ENCODE measurements at regions not wholly inside any gene's neighbourhood (a gene's known extent, or its start where the extent isn't known, plus 50 kb on each side); places are given as distances from the start of the nearest gene placed in this dataset.
"Not testable (repeated sequence)": the region's sequence is repeated elsewhere in the genome, so short reads cannot be mapped to it uniquely, and the experiment has no call there.

DNA sequence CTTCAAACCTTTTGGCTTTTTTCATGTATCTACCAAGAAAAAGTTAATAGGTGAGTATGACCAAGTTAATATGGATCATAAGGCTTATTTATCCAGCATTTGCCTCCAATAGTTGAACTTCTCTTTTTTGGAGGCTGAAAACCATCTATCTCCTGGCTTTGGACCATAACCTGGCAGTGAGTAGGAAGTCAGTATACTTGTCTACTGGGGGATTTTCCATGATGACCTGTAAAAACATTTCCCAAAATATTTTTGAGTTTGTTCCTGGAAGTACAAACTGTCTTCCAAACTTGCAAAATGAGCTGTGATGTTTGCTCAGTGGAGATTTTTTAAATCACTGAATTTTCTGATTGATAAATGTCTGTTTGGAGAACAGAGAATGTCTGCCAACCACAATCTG is 349.9 kb downstream of the FAM47B start:
- no peaks in the 10 kb centered on the region for H3K4me1 ChIP-seq (ENCODE audit: control insufficient read depth in 1 of 2, insufficient read depth in 2 of 2, low read length in 2 of 2)
- H3K27me3 ChIP-seq (ENCODE audit: control insufficient read depth in 1 of 2, insufficient read depth in 2 of 2, low read length in 1 of 2): no peaks in the 10 kb centered on the region
- no peak overlapping the region for H3K27ac ChIP-seq (ENCODE audit: low read depth in 1 of 2, low read length in 2 of 2)
- H3K9me3 ChIP-seq (ENCODE audit: control insufficient read depth, low read length): no peaks in the 10 kb centered on the region
- DNase-seq (no peak), ATAC-seq (ENCODE audit: low FRiP score) (no peak)
- intact Hi-C loops (cut with DNase I): no loop called here
- H3K4me3 ChIP-seq (ENCODE audit: low read length in 2 of 2): no peak overlapping the region
- H3K36me3 ChIP-seq (ENCODE audit: control insufficient read depth in 1 of 2, insufficient read depth in 2 of 2, low read length in 1 of 2): no peaks in the 10 kb centered on the region

DNA sequence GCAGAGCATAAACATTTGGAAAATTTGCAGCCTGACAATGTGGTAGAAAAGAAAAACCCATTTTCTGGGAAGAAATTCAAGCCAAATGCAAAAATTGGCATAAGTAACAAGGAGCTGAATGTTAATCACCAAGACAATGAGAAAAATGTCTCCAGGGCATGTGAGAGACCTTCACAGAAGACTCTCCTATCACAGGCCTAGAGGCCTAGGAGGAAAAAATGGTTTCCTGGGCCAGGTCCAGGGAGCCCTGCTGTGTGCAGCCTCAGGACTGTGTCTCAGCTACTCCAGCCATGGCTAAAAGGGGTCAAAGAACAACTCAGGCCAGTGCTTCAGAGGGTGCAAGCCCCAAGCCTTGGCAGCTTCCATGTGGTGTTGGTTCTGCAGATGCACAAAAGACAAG is 362.4 kb downstream of the FAM47B start:
- H3K9me3 ChIP-seq (ENCODE audit: control insufficient read depth, low read length); H3K4me3 ChIP-seq (ENCODE audit: low read length in 2 of 2); H3K4me1 ChIP-seq (ENCODE audit: control insufficient read depth in 1 of 2, insufficient read depth in 2 of 2, low read length in 2 of 2); DNase-seq; H3K27ac ChIP-seq (ENCODE audit: low read depth in 1 of 2, low read length in 2 of 2); intact Hi-C loops (cut with DNase I); H3K36me3 ChIP-seq (ENCODE audit: control insufficient read depth in 1 of 2, insufficient read depth in 2 of 2, low read length in 1 of 2); H3K27me3 ChIP-seq (ENCODE audit: control insufficient read depth in 1 of 2, insufficient read depth in 2 of 2, low read length in 1 of 2); ATAC-seq (ENCODE audit: low FRiP score): not testable (repeated sequence)

DNA sequence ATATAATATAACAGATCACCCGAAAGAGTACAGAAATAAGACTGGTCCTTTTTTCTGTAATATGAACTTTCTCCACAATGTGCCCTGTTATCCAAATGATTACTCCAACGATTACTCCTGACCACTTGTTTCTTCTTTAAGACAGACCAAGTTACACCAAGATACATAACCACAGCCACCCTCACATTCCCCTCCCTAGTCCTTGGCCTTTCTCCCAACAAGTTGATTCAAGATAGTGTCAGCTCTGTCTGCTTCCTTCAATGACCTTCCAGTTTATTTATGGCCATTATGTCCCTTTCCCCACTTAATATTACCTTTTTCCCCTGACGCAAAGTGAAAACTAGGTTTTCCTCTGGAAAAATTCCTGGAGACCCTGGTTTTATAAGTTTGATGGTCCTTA is 397.2 kb downstream of the FAM47B start:
- H3K27ac ChIP-seq (ENCODE audit: low read depth in 1 of 2, low read length in 2 of 2): no peak overlapping the region
- WGBS, 2 donors: 70 to 81% methylated on average over 3 of the region's 3 CpGs
- H3K4me3 ChIP-seq (ENCODE audit: low read length in 2 of 2): no peak overlapping the region
- ATAC-seq (ENCODE audit: low FRiP score): no peak
- no peaks in the 10 kb centered on the region for H3K4me1 ChIP-seq (ENCODE audit: control insufficient read depth in 1 of 2, insufficient read depth in 2 of 2, low read length in 2 of 2)
- DNase-seq: no peak
- H3K27me3 ChIP-seq (ENCODE audit: control insufficient read depth in 1 of 2, insufficient read depth in 2 of 2, low read length in 1 of 2): no peaks in the 10 kb centered on the region
- no peaks in the 10 kb centered on the region for H3K9me3 ChIP-seq (ENCODE audit: control insufficient read depth, low read length)
- intact Hi-C loops (cut with DNase I): no loop called here
- no peaks in the 10 kb centered on the region for H3K36me3 ChIP-seq (ENCODE audit: control insufficient read depth in 1 of 2, insufficient read depth in 2 of 2, low read length in 1 of 2)

DNA sequence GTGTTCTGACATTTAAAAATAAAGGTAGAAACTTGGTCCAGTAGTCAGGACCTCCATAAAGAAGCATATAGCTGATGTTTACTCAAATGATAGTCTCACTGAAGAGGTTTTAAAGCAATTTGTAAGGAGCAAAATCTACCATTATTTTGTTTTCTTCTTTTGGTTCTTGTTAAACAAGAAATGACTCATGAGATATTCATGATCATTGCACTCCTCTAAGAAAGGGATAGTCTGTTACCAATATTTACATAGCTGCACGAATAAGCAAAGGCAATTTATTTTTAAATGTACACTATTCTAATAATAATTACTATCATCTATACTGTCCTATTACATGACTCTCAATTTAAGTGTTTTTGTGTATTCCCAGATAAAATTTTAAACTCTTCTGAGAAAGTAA is 397.9 kb downstream of the FAM47B start:
- H3K9me3 ChIP-seq (ENCODE audit: control insufficient read depth, low read length): no peaks in the 10 kb centered on the region
- no peak for ATAC-seq (ENCODE audit: low FRiP score)
- no peaks in the 10 kb centered on the region for H3K27me3 ChIP-seq (ENCODE audit: control insufficient read depth in 1 of 2, insufficient read depth in 2 of 2, low read length in 1 of 2)
- H3K4me3 ChIP-seq (ENCODE audit: low read length in 2 of 2): no peak overlapping the region
- intact Hi-C loops (cut with DNase I): no loop called here
- WGBS, 2 donors: 30 to 44% methylated on average over 1 of the region's 1 CpG
- H3K27ac ChIP-seq (ENCODE audit: low read depth in 1 of 2, low read length in 2 of 2): no peak overlapping the region
- H3K4me1 ChIP-seq (ENCODE audit: control insufficient read depth in 1 of 2, insufficient read depth in 2 of 2, low read length in 2 of 2): no peaks in the 10 kb centered on the region
- DNase-seq: no peak
- no peaks in the 10 kb centered on the region for H3K36me3 ChIP-seq (ENCODE audit: control insufficient read depth in 1 of 2, insufficient read depth in 2 of 2, low read length in 1 of 2)

DNA sequence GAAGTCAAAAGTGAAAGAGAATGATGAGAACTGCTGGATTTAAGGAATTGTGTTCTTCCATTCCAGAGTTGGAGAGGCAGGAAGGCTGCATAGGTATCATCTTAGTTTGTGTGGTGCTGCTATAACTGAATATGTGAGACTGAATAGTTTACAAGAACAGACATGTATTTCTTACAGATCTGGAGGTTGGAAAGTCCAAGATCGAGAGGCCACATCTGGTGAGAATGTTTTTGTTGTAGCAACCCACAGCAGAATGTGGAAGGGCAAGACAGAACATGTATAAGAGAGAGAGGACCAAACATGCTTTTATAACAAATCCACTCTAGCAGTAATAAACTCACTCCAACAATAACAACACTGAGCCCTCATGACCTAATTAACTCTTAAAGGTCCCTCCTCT is 408.6 kb downstream of the FAM47B start:
- Histone ChIP-seq H3K9me3 (ENCODE audit: control insufficient read depth, low read length) (no peaks in the 10 kb centered on the region), H3K27ac (ENCODE audit: low read depth in 1 of 2, low read length in 2 of 2) (no peak overlapping the region), H3K27me3 (ENCODE audit: control insufficient read depth in 1 of 2, insufficient read depth in 2 of 2, low read length in 1 of 2) (no peaks in the 10 kb centered on the region), H3K4me1 (ENCODE audit: control insufficient read depth in 1 of 2, insufficient read depth in 2 of 2, low read length in 2 of 2) (no peaks in the 10 kb centered on the region), H3K36me3 (ENCODE audit: control insufficient read depth in 1 of 2, insufficient read depth in 2 of 2, low read length in 1 of 2) (no peaks in the 10 kb centered on the region), H3K4me3 (ENCODE audit: low read length in 2 of 2) (no peak overlapping the region)
- ATAC-seq (ENCODE audit: low FRiP score): no peak
- intact Hi-C loops (cut with DNase I): no loop called here
- no peak for DNase-seq
- WGBS, 2 donors: 0 to 21% methylated on average over 1 of the region's 1 CpG

DNA sequence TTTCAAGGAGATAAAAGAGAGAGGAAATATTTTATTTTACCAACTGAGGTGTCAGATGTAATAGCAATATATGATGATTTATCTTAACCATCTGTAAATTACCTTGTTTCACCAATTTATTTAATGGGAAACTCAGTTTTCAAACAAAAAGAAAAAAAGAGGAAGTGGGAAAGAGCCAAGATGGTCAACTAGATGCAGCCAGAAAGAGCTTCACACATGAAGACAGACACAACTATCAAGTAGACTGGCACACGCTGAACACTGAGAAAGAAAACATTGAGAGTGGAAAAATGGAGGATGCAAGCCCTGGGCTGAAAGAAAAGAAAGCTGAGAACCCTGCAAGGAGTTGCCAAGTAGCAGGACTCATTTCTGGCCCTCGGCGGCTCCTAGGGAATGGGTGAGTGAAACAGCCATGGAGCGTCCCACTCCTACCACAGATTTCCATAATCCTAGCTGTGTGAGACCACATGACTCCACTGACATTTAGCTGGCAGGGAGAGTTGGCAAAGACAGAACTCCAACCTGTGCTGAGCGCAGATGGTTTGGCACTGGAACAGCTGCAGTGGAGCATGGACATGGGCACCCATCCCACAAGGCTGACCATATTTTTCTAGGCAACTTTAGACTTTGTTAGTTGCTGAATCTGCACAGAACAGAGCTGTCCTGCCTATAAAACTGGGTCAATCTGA is 409.3 kb downstream of the FAM47B start:
- ATAC-seq (ENCODE audit: low FRiP score) (no peak), DNase-seq (no peak)
- 7 to 39% methylated on average over 5 of the region's 5 CpGs for WGBS, 2 donors
- intact Hi-C loops (cut with DNase I): no loop called here
- Histone ChIP-seq H3K36me3 (ENCODE audit: control insufficient read depth in 1 of 2, insufficient read depth in 2 of 2, low read length in 1 of 2) (no peaks in the 10 kb centered on the region), H3K27ac (ENCODE audit: low read depth in 1 of 2, low read length in 2 of 2) (no peak overlapping the region), H3K9me3 (ENCODE audit: control insufficient read depth, low read length) (no peaks in the 10 kb centered on the region), H3K27me3 (ENCODE audit: control insufficient read depth in 1 of 2, insufficient read depth in 2 of 2, low read length in 1 of 2) (no peaks in the 10 kb centered on the region), H3K4me3 (ENCODE audit: low read length in 2 of 2) (no peak overlapping the region), H3K4me1 (ENCODE audit: control insufficient read depth in 1 of 2, insufficient read depth in 2 of 2, low read length in 2 of 2) (no peaks in the 10 kb centered on the region)

DNA sequence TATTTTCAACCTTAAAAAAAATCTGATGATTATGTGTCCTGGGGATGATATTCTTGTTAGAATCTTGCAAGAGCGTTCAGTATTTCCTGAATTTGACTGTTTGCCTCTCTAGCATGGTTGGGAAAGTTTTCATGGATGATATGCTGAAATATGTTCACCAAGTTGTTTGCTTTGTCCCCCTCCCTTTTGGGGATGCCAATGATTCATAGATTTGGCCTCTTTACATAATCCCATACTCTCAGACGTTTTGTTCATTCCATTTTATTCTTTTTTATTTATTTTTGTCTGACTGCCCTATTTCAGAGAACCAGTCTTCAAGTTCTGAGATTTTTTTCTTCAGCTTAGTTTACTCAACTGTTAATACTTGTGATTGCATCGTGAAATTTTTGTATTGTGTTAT is 415.1 kb downstream of the FAM47B start:
- Histone ChIP-seq H3K9me3 (ENCODE audit: control insufficient read depth, low read length) (no peaks in the 10 kb centered on the region), H3K27me3 (ENCODE audit: control insufficient read depth in 1 of 2, insufficient read depth in 2 of 2, low read length in 1 of 2) (no peaks in the 10 kb centered on the region), H3K27ac (ENCODE audit: low read depth in 1 of 2, low read length in 2 of 2) (no peak overlapping the region), H3K4me1 (ENCODE audit: control insufficient read depth in 1 of 2, insufficient read depth in 2 of 2, low read length in 2 of 2) (no peaks in the 10 kb centered on the region), H3K4me3 (ENCODE audit: low read length in 2 of 2) (no peak overlapping the region), H3K36me3 (ENCODE audit: control insufficient read depth in 1 of 2, insufficient read depth in 2 of 2, low read length in 1 of 2) (no peaks in the 10 kb centered on the region)
- WGBS, 2 donors: 24 to 27% methylated on average over 3 of the region's 3 CpGs
- DNase-seq (no peak), ATAC-seq (ENCODE audit: low FRiP score) (no peak)
- intact Hi-C loops (cut with DNase I): no loop called here

DNA sequence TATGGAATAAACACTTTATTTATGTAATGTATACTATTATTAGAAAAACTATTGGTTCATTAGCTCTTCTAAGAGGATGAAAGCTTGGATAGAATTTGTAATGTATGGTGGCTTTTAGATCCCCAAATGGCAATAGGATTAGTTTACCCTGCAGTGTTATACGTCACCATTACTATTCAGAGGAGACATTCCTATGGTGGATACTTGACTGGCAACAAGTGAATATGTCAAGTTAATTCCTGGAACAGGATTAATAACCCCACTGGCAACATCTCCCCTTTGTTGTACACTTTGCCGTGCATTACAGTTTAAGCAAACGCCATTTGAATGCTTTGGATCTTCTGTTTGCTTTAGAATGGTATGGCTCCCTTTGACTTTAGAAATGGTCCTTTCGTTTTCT is 420.3 kb downstream of the FAM47B start:
- DNase-seq: no peak
- H3K36me3 ChIP-seq (ENCODE audit: control insufficient read depth in 1 of 2, insufficient read depth in 2 of 2, low read length in 1 of 2): no peaks in the 10 kb centered on the region
- no peak overlapping the region for H3K27ac ChIP-seq (ENCODE audit: low read depth in 1 of 2, low read length in 2 of 2)
- H3K9me3 ChIP-seq (ENCODE audit: control insufficient read depth, low read length): no peaks in the 10 kb centered on the region
- no peaks in the 10 kb centered on the region for H3K27me3 ChIP-seq (ENCODE audit: control insufficient read depth in 1 of 2, insufficient read depth in 2 of 2, low read length in 1 of 2)
- H3K4me1 ChIP-seq (ENCODE audit: control insufficient read depth in 1 of 2, insufficient read depth in 2 of 2, low read length in 2 of 2): no peaks in the 10 kb centered on the region
- intact Hi-C loops (cut with DNase I): no loop called here
- WGBS, 2 donors: 83 to 95% methylated on average over 4 of the region's 4 CpGs
- H3K4me3 ChIP-seq (ENCODE audit: low read length in 2 of 2): no peak overlapping the region
- ATAC-seq (ENCODE audit: low FRiP score): no peak

DNA sequence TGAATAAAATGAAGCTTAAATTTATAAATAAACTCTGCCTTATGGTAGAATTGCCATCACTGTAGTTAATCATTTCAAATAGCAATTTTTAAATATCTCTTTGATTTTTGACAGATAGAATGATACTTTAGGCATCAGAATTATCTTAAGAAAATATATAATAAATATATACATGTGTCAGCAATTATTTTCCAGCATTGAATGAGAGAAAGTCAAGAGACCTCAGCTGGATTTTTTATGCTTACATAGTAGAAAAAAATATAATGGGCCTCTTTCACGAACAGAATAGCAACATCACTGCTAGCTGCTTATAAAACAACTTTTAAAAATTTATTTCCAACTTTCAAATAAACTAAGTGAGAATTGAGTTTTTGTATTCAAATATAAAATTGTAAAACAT is 424.0 kb upstream of the MAGEB16 start:
- Histone ChIP-seq H3K27ac (ENCODE audit: low read depth in 1 of 2, low read length in 2 of 2) (no peak overlapping the region), H3K36me3 (ENCODE audit: control insufficient read depth in 1 of 2, insufficient read depth in 2 of 2, low read length in 1 of 2) (no peaks in the 10 kb centered on the region), H3K27me3 (ENCODE audit: control insufficient read depth in 1 of 2, insufficient read depth in 2 of 2, low read length in 1 of 2) (no peaks in the 10 kb centered on the region), H3K4me1 (ENCODE audit: control insufficient read depth in 1 of 2, insufficient read depth in 2 of 2, low read length in 2 of 2) (no peaks in the 10 kb centered on the region), H3K4me3 (ENCODE audit: low read length in 2 of 2) (no peak overlapping the region), H3K9me3 (ENCODE audit: control insufficient read depth, low read length) (no peaks in the 10 kb centered on the region)
- WGBS, 2 donors: 43 to 75% methylated on average over 1 of the region's 1 CpG
- DNase-seq (no peak), ATAC-seq (ENCODE audit: low FRiP score) (no peak)
- intact Hi-C loops (cut with DNase I): no loop called here
